Hepatocyte (in vitro differentiated cells): ENCODE measurements at regions not wholly inside any gene's neighbourhood (a gene's known extent, or its start where the extent isn't known, plus 50 kb on each side); places are given as distances from the start of the nearest gene placed in this dataset.
A peak's percentile ranks its signal among the peaks of the same experiment; 100 is the strongest.

Experiments
- DNase-seq: peaks from one replicate; pipeline ENCODE4 v3.0.0-alpha.2; 2016; ENCODE audit warnings: low spot score
- H2AFZ ChIP-seq: fragments of 200-600 bp; sonication (generic); 2 replicates; pipeline ENCODE4 v1.6.0; 2016; ENCODE audit warnings: antibody characterized with exemption, mild to moderate bottlenecking
- H3K27ac ChIP-seq: fragments of 200-600 bp; sonication (generic); 2 replicates; pipeline ENCODE4 v1.5.1; 2016; ENCODE audit warnings: mild to moderate bottlenecking
- H3K27me3 ChIP-seq: fragments of 200-600 bp; sonication (generic); 2 replicates; pipeline ENCODE4 v1.6.1; 2016
- H3K36me3 ChIP-seq: fragments of 200-600 bp; sonication (generic); replicated peaks from 2 replicates; pipeline ENCODE4 v1.5.1; 2016; ENCODE audit warnings: low read depth; ENCODE audit not compliant: insufficient read depth
- H3K4me1 ChIP-seq: fragments of 200-600 bp; sonication (generic); 2 replicates; pipeline ENCODE4 v1.5.1; 2016; ENCODE audit warnings: mild to moderate bottlenecking, moderate library complexity; ENCODE audit not compliant: insufficient read depth
- H3K4me2 ChIP-seq: fragments of 200-600 bp; sonication (generic); 2 replicates; pipeline ENCODE4 v1.6.0; 2016
- H3K4me3 ChIP-seq: fragments of 200-600 bp; sonication (generic); 2 replicates; pipeline ENCODE4 v1.5.1; 2016; ENCODE audit warnings: mild to moderate bottlenecking
- H3K79me2 ChIP-seq: fragments of 200-600 bp; sonication (generic); 2 replicates; pipeline ENCODE4 v1.6.0; 2017; ENCODE audit warnings: mild to moderate bottlenecking
- H3K9me2 ChIP-seq: fragments of 200-600 bp; sonication (generic); replicated peaks from 2 replicates; pipeline ENCODE4 v1.6.0; 2017; ENCODE audit warnings: mild to moderate bottlenecking; ENCODE audit not compliant: insufficient read depth
- H3K9me3 ChIP-seq: fragments of 200-600 bp; sonication (generic); 2 replicates; pipeline ENCODE4 v1.5.1; 2016; ENCODE audit warnings: low read depth, mild to moderate bottlenecking
- H4K20me1 ChIP-seq: fragments of 200-600 bp; sonication (generic); 2 replicates; pipeline ENCODE4 v1.6.0; 2016; ENCODE audit warnings: mild to moderate bottlenecking; ENCODE audit not compliant: insufficient read depth, poor library complexity, severe bottlenecking
- EZH2 ChIP-seq: fragments of 200-600 bp; sonication (generic); IDR thresholded peaks from 2 replicates; pipeline ENCODE4 v1.6.1; 2016; ENCODE audit warnings: antibody characterized with exemption, mild to moderate bottlenecking, borderline replicate concordance
- EZH2phosphoT487 ChIP-seq: fragments of 200-600 bp; sonication (generic); IDR thresholded peaks from one replicate; pipeline ENCODE4 v1.6.1; 2018; ENCODE audit warnings: antibody characterized with exemption, mild to moderate bottlenecking, low read depth, moderate library complexity; ENCODE audit not compliant: unreplicated experiment, severe bottlenecking
- WGBS: methylation state at CpG from one replicate; pipeline ENCODE4 v1.1.6; 2016; ENCODE audit warnings: low lambda C conversion rate; ENCODE audit errors: missing lambda C conversion rate; 5-methylcytosine and 5-hydroxymethylcytosine counted together
- TF ChIP-seq, protein P1 (sequence below): fragments of 200-600 bp; sonication (generic); IDR thresholded peaks from 2 replicates; pipeline ENCODE4 v1.5.1; 2016; ENCODE audit warnings: antibody characterized with exemption, mild to moderate bottlenecking; ENCODE audit not compliant: poor library complexity

- WGBS: 74% methylated on average over 10 of the region's 10 CpGs
- H3K4me2 ChIP-seq: no peak overlapping the region
- peaks cover 4% of the 10 kb centered on the region for H3K27me3 ChIP-seq
- H4K20me1 ChIP-seq: no peaks in the 10 kb centered on the region
- no peaks in the 10 kb centered on the region for H3K9me2 ChIP-seq
- H3K79me2 ChIP-seq: no peaks in the 10 kb centered on the region
- H3K27ac ChIP-seq: peak overlapping the region; percentile 83
- DNase-seq: no peak
- TF ChIP-seq EZH2 (no peak), EZH2phosphoT487 (no peak)
- TF ChIP-seq, protein P1, sequence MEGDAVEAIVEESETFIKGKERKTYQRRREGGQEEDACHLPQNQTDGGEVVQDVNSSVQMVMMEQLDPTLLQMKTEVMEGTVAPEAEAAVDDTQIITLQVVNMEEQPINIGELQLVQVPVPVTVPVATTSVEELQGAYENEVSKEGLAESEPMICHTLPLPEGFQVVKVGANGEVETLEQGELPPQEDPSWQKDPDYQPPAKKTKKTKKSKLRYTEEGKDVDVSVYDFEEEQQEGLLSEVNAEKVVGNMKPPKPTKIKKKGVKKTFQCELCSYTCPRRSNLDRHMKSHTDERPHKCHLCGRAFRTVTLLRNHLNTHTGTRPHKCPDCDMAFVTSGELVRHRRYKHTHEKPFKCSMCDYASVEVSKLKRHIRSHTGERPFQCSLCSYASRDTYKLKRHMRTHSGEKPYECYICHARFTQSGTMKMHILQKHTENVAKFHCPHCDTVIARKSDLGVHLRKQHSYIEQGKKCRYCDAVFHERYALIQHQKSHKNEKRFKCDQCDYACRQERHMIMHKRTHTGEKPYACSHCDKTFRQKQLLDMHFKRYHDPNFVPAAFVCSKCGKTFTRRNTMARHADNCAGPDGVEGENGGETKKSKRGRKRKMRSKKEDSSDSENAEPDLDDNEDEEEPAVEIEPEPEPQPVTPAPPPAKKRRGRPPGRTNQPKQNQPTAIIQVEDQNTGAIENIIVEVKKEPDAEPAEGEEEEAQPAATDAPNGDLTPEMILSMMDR: no peak
- no peaks in the 10 kb centered on the region for H3K9me3 ChIP-seq
- peaks cover 28% of the 10 kb centered on the region for H3K4me1 ChIP-seq
- no peak overlapping the region for H2AFZ ChIP-seq
- no peaks in the 10 kb centered on the region for H3K36me3 ChIP-seq
- no peak overlapping the region for H3K4me3 ChIP-seq
Measured at GRCh38 chr14:101072070-101072469, 168.5 kb upstream of the RTL1 start.

- H2AFZ ChIP-seq: no peak overlapping the region
- DNase-seq: no peak
- no peak overlapping the region for H3K4me3 ChIP-seq
- no peaks in the 10 kb centered on the region for H3K36me3 ChIP-seq
- peaks cover 33% of the 10 kb centered on the region for H3K4me1 ChIP-seq
- H3K79me2 ChIP-seq: no peaks in the 10 kb centered on the region
- H4K20me1 ChIP-seq: no peaks in the 10 kb centered on the region
- H3K27me3 ChIP-seq: peaks cover 4% of the 10 kb centered on the region
- H3K9me2 ChIP-seq: no peaks in the 10 kb centered on the region
- peak overlapping the region; percentile 63 for H3K4me2 ChIP-seq
- WGBS: 58% methylated on average over 16 of the region's 16 CpGs
- H3K27ac ChIP-seq: peak overlapping the region; percentile 83
- H3K9me3 ChIP-seq: no peaks in the 10 kb centered on the region
- TF ChIP-seq, protein P1: no peak
- TF ChIP-seq EZH2 (no peak), EZH2phosphoT487 (no peak)
Measured at GRCh38 chr14:101072531-101072930, 169.0 kb upstream of the RTL1 start.

DNA sequence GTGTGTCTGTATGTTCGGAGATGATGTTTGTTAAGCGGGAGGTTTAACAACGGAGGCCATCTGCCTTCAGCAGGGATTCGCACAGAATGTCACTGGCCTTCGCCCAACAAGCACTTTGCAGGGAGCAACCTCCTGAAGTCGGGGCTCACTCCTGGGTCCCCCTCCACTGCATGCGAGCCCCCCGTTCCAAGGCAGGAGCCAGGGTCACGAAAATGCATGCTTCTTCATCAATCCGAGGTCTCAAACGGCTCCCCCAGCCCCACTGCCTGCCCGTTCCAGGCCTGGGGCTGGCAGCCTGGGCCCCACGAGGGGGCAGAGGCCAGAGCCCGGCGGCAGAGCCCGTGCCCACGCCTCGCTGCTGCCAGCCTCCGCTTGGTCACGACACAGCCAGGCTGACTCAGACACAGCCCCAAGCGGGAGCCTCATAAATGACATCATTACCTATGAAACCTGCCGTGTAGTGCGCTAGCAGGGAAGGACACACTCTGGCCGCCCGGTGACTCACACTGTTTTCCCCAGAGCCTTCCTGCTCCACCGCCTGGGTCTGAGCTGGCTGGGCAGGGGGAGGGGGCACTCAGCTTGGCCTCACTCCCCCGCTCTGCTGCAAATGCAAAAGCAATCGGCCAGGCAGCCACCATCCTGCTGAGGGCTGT is 169.5 kb upstream of the RTL1 start:
- Histone ChIP-seq H3K27ac (peak overlapping the region; percentile 85), H3K79me2 (no peaks in the 10 kb centered on the region), H3K27me3 (peaks cover 4% of the 10 kb centered on the region), H2AFZ (no peak overlapping the region), H3K4me3 (no peak overlapping the region), H3K4me2 (peak overlapping the region; percentile 63), H3K9me3 (no peaks in the 10 kb centered on the region), H3K4me1 (peaks cover 38% of the 10 kb centered on the region), H3K9me2 (no peaks in the 10 kb centered on the region), H3K36me3 (no peaks in the 10 kb centered on the region), H4K20me1 (no peaks in the 10 kb centered on the region)
- WGBS: 29% methylated on average over 28 of the region's 28 CpGs
- no peak for TF ChIP-seq EZH2
- TF ChIP-seq, protein P1: peak; percentile 3
- no peak for TF ChIP-seq EZH2phosphoT487
- DNase-seq: peak; percentile 97
